Stomach (tissue), 4 donors: ENCODE measurements at regions not wholly inside any gene's neighbourhood (a gene's known extent, or its start where the extent isn't known, plus 50 kb on each side); places are given as distances from the start of the nearest gene placed in this dataset.

Source experiments
- EP300 ChIP-seq: sonication (generic); formaldehyde crosslinking; IDR thresholded peaks from one replicate; pipeline ENCODE4 v1.6.1; 2017; ENCODE audit warnings: antibody characterized with exemption
- POLR2AphosphoS5 ChIP-seq, 3 donors: sonication (generic); formaldehyde crosslinking; IDR thresholded peaks; one replicate each; pipeline ENCODE4 v1.6.1; 2016; ENCODE audit warnings: antibody characterized with exemption in 3 of 3
- TF ChIP-seq, protein P1 (sequence below), 7 experiments: fragments of 450-650 bp in 4 of 7; fragments of 200-600 bp in 3 of 7; sonication (generic) in 3 of 7; IDR thresholded peaks; one replicate each; pipeline ENCODE4 v1.5.1; 2016 to 2019; ENCODE audit warnings: antibody characterized with exemption in 7 of 7, control low read depth in 2 of 7, mild to moderate bottlenecking in 1 of 7

DNA sequence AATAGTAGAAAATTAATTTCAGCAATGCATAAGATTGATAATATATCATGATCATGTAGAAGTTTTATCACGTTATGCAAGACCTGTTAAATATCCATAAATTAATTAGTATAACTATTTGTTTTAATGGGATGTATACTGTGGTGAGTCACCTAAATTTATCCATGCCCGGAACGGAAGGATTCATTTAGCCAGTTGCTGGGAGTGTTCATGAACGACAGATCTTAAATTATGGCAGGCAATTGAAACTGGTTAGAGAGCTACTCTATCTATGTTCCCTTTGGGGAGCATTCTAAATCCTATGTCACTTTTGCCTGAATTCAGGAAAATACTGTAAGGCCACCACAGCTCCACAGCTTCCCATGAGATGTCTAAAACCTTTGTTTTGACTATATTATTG lies 1950.5 kb upstream of the AGA start:
- TF ChIP-seq, protein P1, sequence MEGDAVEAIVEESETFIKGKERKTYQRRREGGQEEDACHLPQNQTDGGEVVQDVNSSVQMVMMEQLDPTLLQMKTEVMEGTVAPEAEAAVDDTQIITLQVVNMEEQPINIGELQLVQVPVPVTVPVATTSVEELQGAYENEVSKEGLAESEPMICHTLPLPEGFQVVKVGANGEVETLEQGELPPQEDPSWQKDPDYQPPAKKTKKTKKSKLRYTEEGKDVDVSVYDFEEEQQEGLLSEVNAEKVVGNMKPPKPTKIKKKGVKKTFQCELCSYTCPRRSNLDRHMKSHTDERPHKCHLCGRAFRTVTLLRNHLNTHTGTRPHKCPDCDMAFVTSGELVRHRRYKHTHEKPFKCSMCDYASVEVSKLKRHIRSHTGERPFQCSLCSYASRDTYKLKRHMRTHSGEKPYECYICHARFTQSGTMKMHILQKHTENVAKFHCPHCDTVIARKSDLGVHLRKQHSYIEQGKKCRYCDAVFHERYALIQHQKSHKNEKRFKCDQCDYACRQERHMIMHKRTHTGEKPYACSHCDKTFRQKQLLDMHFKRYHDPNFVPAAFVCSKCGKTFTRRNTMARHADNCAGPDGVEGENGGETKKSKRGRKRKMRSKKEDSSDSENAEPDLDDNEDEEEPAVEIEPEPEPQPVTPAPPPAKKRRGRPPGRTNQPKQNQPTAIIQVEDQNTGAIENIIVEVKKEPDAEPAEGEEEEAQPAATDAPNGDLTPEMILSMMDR (IDR thresholded peaks at IDR 0.05) = no peak
- no peak for TF ChIP-seq POLR2AphosphoS5 (IDR thresholded peaks at IDR 0.05)
- no peak for TF ChIP-seq EP300
